ENCODE measurements at regions not wholly inside any gene's neighbourhood (a gene's known extent, or its start where the extent isn't known, plus 50 kb on each side); places are given as distances from the start of the nearest gene placed in this dataset.

DNA sequence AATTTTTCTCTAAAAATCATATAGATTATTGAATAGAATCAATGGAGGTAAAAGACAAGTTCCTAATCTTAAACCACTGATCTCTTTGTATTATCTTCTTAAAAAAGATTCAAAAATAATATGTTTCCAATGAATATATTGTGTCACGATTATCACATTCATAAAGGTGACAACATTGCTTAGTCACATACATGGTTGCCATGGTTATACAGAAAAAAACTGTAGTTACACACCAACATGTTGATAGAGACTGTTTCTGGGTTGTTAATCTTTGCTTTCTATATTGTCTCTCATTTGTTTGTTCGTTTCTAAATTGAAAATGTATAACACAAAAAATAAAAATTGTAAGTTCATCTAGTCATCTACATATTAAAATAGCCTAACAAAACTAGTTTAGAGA is 376.0 kb upstream of the ALCAM start:
- DNase-seq, result no peak

- DNase-seq, result no peak
These were observed 374.0 kb upstream of the ALCAM start for GRCh38 chr3:104992676-104993075.

DNA sequence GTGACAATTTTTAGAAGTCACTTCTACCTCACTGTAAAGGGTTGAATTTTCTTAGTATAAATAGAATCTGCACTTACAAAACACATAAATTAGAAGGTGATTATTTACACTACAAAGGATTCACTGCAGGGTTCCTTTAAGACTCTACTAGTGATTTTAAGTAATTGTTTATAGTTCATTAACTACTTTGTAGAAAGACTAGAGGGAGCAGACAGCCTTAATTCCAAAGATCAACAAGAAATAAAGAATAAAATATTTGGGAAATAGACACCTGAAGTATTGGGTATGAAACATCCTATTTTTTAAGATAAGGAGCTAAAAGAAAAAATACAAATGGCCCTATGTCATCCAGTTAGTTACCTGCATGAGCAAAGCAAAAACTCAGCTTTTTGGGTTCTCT is 360.5 kb upstream of the ALCAM start:
- DNase-seq, result no peak

GRCh38 chr3:105013657-105014056 is 353.1 kb upstream of the ALCAM start:
- no peak for DNase-seq

GRCh38 chr3:105014631-105015030 is 352.1 kb upstream of the ALCAM start:
- no peak for DNase-seq

- no peak for DNase-seq
These were observed 343.9 kb upstream of the ALCAM start for GRCh38 chr3:105022813-105023212.

DNA sequence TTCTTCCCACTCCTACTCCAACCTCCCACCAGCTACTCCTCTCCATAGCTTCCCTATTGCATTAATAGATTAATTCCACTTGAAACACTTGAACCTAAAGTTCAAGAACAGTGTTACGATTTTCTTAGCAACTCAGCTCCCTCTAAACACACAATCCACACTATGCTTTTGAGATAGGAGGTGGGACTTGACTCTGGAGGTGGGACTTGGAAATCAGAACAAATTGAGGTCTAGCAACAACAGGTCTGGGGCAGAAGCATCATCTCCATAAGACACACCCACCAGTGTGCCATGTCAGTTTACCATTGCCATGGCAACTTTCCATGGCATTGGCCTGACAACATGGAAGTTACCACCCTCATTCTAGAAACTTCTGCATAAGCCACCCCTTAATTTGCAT is 336.5 kb upstream of the ALCAM start:
- DNase-seq, result no peak

GRCh38 chr3:105032541-105032940 is 334.2 kb upstream of the ALCAM start:
- no peak for DNase-seq

DNA sequence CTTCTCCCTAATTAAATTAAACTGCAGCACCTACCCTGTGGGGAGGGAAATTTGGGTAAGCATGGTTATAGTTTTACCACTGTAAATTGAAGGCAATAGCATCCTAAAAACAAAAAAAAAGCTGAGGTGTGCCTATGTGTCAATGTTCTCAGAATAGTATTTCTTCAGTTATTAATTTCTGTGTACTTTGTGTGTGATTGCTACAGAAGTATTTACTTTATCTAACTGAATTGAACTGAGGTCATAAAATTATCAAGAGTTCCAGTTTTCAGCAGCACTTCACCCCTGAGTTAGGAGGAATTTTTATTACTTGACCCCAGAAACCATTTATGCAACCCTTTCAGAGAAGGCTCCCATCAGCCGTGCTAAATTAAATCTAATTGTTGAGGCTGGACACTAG is 333.6 kb upstream of the ALCAM start:
- no peak for DNase-seq

DNA sequence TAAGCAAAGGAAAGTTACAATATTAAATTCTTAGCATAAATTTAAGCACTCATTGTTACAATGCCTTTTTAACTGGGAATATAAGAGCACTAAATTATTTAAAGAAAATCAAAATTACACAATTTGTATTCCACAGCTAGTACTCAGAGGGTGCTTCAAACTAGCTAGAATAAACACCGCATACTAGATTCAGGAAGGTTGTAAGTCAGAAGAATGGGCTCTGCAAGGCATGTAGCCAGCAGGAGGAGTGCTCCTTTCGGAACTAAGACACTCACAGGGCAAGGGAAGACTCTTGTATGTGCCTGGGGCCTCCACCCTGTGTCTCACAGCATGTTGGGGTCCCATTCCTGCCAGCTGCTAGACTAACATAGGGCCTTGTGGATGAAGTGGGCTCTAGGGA is 327.7 kb upstream of the ALCAM start:
- DNase-seq, result no peak

DNA sequence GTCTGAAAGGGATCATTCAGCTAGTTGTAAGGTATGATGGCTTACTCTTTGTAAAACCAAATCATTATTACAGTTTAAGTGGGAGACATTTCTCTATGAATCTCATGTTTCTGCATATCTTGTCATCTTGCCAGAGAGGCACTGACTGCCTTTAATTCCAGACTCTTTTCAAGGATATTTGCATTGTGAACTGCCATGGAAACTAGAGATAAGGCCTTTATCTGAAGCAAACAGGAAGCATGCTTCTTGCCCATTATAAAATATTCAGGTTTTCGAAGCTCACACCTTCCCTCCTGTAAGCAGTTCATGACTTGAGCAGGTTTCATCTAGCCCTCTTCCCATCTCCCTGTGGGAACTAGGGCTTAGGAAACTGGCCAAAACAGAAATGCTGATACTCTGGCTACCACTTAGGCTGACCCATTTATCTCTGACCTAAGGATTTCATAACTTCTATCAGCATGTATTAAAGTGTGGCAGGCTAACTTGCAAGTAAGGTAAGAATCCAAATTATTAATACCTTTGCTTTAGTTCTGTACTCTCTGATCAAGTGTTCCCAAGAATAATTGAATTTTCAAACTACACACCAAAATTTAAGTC is 326.6 kb upstream of the ALCAM start:
- DNase-seq, result no peak

GRCh38 chr3:105042586-105042985 is 324.1 kb upstream of the ALCAM start:
- no peak for DNase-seq

GRCh38 chr3:105051111-105051510 is 315.6 kb upstream of the ALCAM start:
- no peak for DNase-seq

DNA sequence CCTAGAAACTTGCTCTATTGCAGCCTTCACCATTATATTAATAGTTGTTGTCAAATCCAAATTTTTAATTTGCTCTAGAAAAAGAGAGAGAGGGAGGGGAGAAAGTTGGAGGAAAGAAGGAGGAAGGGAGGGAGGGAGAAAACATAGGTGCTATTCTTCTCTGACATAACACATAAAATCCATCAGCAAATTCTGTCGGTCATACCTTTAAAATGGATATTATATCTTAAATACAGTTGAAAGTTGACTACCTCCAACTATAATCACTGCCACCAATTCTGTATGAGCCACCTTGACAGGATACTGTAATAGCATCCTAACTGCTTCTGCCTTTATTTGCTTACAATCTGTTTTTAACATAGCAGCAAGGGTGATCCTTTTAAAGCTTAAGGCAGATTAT is 314.7 kb upstream of the ALCAM start:
- no peak for DNase-seq

GRCh38 chr3:105062853-105063252 is 303.9 kb upstream of the ALCAM start:
- no peak for DNase-seq

DNA sequence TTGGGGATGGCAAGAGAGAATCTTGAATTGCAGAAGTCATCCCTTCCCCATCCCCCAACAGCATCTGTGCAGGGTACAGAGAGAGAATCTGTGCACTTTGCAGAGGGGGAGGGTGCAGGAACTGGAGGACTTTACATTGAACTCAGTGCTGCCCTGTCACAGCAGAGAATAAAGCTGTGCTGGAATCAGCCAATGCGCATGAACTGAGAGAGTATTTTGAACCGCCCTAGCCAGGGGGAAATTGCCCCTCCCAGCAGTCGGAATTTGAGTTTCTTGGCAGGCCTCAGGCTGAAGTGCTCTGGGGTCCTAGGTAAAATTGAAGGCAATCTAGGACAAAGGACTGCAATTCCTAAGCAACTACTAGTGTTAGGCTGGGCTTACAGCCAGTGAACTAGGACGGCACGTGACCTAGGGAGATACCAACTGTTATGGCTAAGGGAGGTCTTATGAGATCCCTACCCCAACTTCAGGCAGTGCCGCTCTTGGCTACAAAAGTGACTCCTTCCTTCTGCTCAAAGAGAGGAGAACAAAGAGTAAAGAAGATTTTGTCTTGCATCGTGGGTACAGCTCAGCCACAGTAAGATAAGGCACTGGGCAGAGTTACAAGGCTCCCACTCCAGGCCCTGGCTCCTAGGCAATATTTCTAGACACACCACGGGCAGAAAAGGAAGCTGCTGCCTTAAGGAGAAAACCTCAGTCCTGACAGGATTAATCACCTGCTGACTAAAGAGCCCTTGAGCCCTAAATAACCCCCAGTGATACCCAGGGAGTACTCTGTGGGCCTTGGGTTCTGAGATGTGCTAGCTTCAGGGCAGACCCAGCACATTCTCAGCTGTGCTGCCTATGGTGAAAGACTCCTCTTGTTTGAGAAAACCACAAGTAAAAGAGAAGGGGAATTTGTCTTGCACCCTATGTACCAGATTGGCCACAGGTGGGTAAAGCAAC is 300.5 kb upstream of the ALCAM start:
- no peak for DNase-seq

DNA sequence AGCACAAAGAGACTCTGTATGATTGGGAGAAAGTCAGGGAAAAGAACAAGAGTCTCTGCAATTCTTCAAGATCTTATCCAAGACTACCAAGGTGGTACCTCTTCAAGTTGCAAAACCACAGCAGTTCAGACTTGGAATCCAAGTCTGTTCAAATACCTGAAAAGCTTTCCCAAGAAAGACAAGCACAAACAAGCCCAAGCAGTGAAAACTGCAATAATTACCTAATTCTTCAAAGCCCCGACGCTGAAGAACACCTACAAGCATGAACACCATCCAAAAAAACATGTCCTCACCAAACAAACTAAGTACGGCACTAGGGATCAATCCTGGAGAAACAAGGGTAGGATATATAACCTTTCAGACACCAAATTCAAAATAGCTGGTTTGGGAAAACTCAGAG is 299.3 kb upstream of the ALCAM start:
- DNase-seq, result no peak

GRCh38 chr3:105077060-105077822 is 289.5 kb upstream of the ALCAM start:
- no peak for DNase-seq

GRCh38 chr3:105083945-105084344 is 282.8 kb upstream of the ALCAM start:
- DNase-seq, result no peak

DNA sequence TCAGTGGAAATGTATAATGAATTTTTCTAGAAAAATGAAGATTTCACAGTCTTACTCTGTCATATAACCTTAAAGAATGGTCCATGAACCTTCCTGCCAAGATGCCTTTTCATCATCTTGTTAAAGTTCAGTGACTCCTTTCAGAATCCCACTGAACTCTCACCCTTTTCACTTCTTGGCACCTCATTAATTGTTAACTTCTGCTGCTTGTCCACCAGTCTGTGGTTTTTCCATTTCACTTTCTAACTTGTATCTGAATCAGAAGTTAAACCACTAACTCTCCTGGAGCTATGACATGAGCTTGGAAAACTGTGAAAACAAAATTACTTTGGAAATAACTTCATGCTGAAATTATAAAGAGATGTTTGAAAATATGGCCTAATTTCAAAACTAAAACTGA is 281.2 kb upstream of the ALCAM start:
- DNase-seq, result no peak

GRCh38 chr3:105093371-105094252 is 273.1 kb upstream of the ALCAM start:
- no peak for DNase-seq

GRCh38 chr3:105094588-105094987 is 272.1 kb upstream of the ALCAM start:
- DNase-seq, result no peak

DNA sequence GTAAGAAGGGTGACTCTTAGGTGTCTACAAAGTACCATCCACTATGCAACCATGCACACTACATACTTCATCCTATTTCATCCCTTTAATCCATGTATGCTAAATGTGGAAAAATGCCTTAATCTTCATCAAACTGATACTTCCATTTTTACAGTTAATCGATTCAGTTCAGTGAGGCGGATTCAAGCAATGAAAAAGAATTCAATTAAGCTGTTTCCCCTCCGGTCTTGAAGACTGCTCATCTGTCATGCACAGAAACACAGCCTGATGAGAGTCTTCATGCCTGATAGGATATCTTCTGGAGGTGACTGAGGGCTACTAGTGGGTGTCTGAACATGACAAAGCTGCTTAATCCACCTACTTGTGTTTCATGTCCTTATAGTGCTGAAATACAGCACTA is 270.6 kb upstream of the ALCAM start:
- no peak for DNase-seq

Measured in activated effector memory CD4-positive, alpha-beta T cell treated with Interleukin-2 at 50 U/mL for 16 hours (primary cell).